Testis (tissue), 2 donors: ENCODE measurements at regions not wholly inside any gene's neighbourhood (a gene's known extent, or its start where the extent isn't known, plus 50 kb on each side); places are given as distances from the start of the nearest gene placed in this dataset.

Experiments
- POLR2A ChIP-seq: fragments of 450-650 bp; IDR thresholded peaks from one replicate; pipeline ENCODE4 v1.6.1; 2017; ENCODE audit warnings: antibody characterized with exemption, mild to moderate bottlenecking, moderate library complexity
- TF ChIP-seq, protein P1 (sequence below), 3 experiments: fragments of 450-650 bp in 2 of 3; fragments of 200-600 bp in 1 of 3; sonication (generic) in 1 of 3; IDR thresholded peaks; one replicate each; pipeline ENCODE4 v1.5.1; 2016 to 2019; ENCODE audit warnings: antibody characterized with exemption in 3 of 3, mild to moderate bottlenecking in 2 of 3, moderate library complexity in 1 of 3

DNA sequence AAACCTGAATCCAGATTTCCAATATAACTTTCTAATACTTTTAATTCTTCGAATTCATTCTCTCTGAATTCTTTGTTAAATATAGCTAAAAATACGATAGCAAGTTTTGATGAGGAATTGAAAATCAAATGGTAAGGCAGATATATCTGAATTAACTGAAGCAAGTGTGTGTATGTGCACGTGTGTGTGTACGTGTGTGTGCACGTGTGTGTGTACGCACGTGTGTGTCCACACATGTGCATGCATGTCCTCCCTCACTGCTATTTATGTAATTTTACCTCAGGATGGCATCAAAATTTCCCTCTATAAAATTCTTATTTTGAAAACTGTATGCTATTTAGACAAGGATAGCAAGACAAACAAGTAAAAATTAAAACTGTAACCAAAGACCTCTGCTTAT lies 961.3 kb upstream of the CNTN5 start:
- TF ChIP-seq, protein P1, sequence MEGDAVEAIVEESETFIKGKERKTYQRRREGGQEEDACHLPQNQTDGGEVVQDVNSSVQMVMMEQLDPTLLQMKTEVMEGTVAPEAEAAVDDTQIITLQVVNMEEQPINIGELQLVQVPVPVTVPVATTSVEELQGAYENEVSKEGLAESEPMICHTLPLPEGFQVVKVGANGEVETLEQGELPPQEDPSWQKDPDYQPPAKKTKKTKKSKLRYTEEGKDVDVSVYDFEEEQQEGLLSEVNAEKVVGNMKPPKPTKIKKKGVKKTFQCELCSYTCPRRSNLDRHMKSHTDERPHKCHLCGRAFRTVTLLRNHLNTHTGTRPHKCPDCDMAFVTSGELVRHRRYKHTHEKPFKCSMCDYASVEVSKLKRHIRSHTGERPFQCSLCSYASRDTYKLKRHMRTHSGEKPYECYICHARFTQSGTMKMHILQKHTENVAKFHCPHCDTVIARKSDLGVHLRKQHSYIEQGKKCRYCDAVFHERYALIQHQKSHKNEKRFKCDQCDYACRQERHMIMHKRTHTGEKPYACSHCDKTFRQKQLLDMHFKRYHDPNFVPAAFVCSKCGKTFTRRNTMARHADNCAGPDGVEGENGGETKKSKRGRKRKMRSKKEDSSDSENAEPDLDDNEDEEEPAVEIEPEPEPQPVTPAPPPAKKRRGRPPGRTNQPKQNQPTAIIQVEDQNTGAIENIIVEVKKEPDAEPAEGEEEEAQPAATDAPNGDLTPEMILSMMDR (IDR thresholded peaks at IDR 0.05) = no peak
- TF ChIP-seq POLR2A = no peak
